ENCODE measurements at regions not wholly inside any gene's neighbourhood (a gene's known extent, or its start where the extent isn't known, plus 50 kb on each side); places are given as distances from the start of the nearest gene placed in this dataset.

- H2BK20ac ChIP-seq (ENCODE audit: low read length): no peak overlapping the region
- H3K79me1 ChIP-seq (ENCODE audit: low read depth, low read length): no peaks in the 10 kb centered on the region
- no peaks in the 10 kb centered on the region for H4K20me1 ChIP-seq (replicated peaks in 1 of 2; ENCODE audit: control insufficient read depth in 1 of 2, insufficient read depth in 2 of 2, low read length in 2 of 2)
- H2BK15ac ChIP-seq (ENCODE audit: low read length): no peak overlapping the region
- peak in 1 of 2 experiments; percentile 46 for DNase-seq (ENCODE audit: low read depth in 1 of 2, low spot score in 2 of 2)
- CTCF ChIA-PET (ENCODE audit: partially characterized antibody): interaction anchor here (0.6 to 0.8 kb wide), 3 partner anchors 21 to 70 kb away, joined by 3 to 4 read pairs (median 3); no protein-coding TSS in a partner anchor
- no peak for FAIRE-seq
- WGBS, 2 experiments (ENCODE audit: extremely low coverage in 1 of 2, insufficient coverage in 1 of 2, insufficient read length in 1 of 2, insufficient replicate concordance in 2 of 2, low coverage in 1 of 2, low lambda C conversion rate in 2 of 2, missing lambda C conversion rate in 1 of 2): 65% methylated on average over 2 of the region's 2 CpGs; no CpG with 5 or more reads in 1 of the 2 experiments
- H3K9ac ChIP-seq (replicated peaks in 1 of 4; ENCODE audit: extremely low read depth in 1 of 4, low read depth in 3 of 4, low read length in 3 of 4): no peak overlapping the region
- H3K23me2 ChIP-seq (ENCODE audit: low read depth, low read length): no peaks in the 10 kb centered on the region
- no peak overlapping the region for H3K4me3 ChIP-seq (ENCODE audit: extremely low read depth in 1 of 4, insufficient read depth in 2 of 4, low read depth in 3 of 4, low read length in 4 of 4)
- H3K4ac ChIP-seq (replicated peaks; ENCODE audit: insufficient read length, low read depth, low read length): no peak overlapping the region
- no peaks in the 10 kb centered on the region for H3K27me3 ChIP-seq (replicated peaks in 1 of 4; ENCODE audit: control insufficient read depth in 3 of 4, extremely low read depth in 1 of 4, insufficient read depth in 3 of 4, low read length in 3 of 4)
- no peak overlapping the region for H4K91ac ChIP-seq (replicated peaks; ENCODE audit: insufficient read length, low read length)
- H2BK5ac ChIP-seq (ENCODE audit: low read depth, low read length): no peak overlapping the region
- no peak overlapping the region for H2AFZ ChIP-seq (ENCODE audit: low read length)
- H4K5ac ChIP-seq (ENCODE audit: insufficient read length, low read depth, low read length): no peak overlapping the region
- no peaks in the 10 kb centered on the region for H3K4me1 ChIP-seq (replicated peaks in 1 of 4; ENCODE audit: control insufficient read depth in 3 of 4, insufficient read depth in 4 of 4, low read length in 3 of 4)
- no peaks in the 10 kb centered on the region for H3K9me3 ChIP-seq (ENCODE audit: insufficient read depth in 2 of 2, low read depth in 1 of 2, low read length in 1 of 2)
- no peak overlapping the region for H3K56ac ChIP-seq (replicated peaks; ENCODE audit: insufficient read length, low read depth, low read length)
- H3K27ac ChIP-seq (ENCODE audit: low read depth, low read length): no peak overlapping the region
- H4K8ac ChIP-seq (ENCODE audit: extremely low read depth, insufficient read depth, low read length): no peak overlapping the region
- no peak overlapping the region for H3K14ac ChIP-seq (ENCODE audit: insufficient read length)
- TF ChIP-seq KDM4A (IDR thresholded peaks at IDR 0.05; ENCODE audit: low read depth, low read length, severe bottlenecking) (no peak), CTCF (IDR thresholded peaks at IDR 0.05; ENCODE audit: control extremely low read depth in 1 of 3, insufficient read depth in 1 of 3, low read depth in 1 of 3, low read length in 3 of 3) (peak in 2 of 3 experiments; percentile 20 to 68; a peak in 2 of 4 replicates), ATF2 (IDR thresholded peaks at IDR 0.05; ENCODE audit: low read length) (no peak), RAD21 (IDR thresholded peaks at IDR 0.05 in 1 of 2, conservative IDR thresholded peaks at IDR 0.05 in 1 of 2; ENCODE audit: low read depth in 2 of 2, low read length in 2 of 2) (peak in 1 of 2 experiments; percentile 37; a peak in 1 of 4 replicates)
- POLR2A ChIA-PET (ENCODE audit: partially characterized antibody): no interaction called here
- no peak overlapping the region for H2AK5ac ChIP-seq (ENCODE audit: low read depth, low read length)
- no peaks in the 10 kb centered on the region for H3K36me3 ChIP-seq (ENCODE audit: control insufficient read depth in 2 of 4, insufficient read depth in 4 of 4, low read length in 3 of 4)
- H3K23ac ChIP-seq (ENCODE audit: insufficient read length): no peak overlapping the region
- H2BK12ac ChIP-seq (ENCODE audit: low read depth, low read length): no peak overlapping the region
- no peaks in the 10 kb centered on the region for H3K79me2 ChIP-seq (ENCODE audit: control insufficient read depth in 1 of 2, insufficient read depth in 2 of 2, low read length in 2 of 2)
- no peak overlapping the region for H3K18ac ChIP-seq (ENCODE audit: extremely low read depth, low read length)
- no peak overlapping the region for H3K4me2 ChIP-seq (ENCODE audit: insufficient read depth in 1 of 2, low read depth in 2 of 2, low read length in 2 of 2)
- H2BK120ac ChIP-seq (replicated peaks; ENCODE audit: low read depth, low read length): no peak overlapping the region
Measured at GRCh38 chr11:82174610-82175009, 559.1 kb downstream of the FAM181B start.

Data from H1 (cell line).